ENCODE measurements at regions not wholly inside any gene's neighbourhood (a gene's known extent, or its start where the extent isn't known, plus 50 kb on each side); places are given as distances from the start of the nearest gene placed in this dataset.

DNA sequence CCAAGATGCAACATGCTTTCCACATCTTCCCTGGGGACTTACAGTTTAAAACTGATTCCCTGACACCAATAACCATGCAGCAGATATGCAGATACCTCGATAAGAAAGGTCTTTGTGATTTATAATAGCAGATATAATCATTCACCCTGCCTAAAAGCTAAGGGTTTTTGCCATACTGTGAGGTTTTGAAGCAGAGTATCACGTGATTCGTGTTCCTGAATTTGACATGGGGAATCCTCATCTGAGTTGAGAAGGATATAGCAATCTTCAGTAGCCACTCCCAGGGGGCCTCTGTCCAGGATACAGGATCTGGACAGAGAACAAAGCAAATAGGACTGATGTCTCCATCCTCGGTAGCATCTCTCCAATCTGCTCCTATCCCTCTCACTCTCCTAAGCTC, 79.1 kb upstream of the SDK2 start:
- DNase-seq (ENCODE audit: low spot score), result no peak

DNA sequence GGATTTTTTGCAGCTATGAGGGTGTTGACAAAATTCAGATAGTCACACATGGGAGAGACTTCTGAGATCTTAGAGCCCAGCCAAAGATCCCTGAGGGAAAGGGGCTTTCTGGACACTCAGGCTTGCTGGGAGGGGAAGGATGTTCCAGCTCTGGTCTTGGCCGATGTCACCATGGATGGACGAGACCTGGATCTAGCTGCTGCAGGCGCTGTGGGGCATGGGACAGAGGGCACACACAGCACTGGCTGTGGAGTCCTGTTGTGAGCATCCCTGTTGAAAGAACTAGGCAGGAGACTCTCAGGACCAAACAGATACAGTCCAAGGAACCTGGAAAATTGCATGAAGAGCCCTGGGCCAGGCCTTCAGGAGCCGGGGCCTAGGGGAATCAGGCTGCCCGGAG, 80.1 kb upstream of the SDK2 start:
- no peak for DNase-seq (ENCODE audit: low spot score)

DNA sequence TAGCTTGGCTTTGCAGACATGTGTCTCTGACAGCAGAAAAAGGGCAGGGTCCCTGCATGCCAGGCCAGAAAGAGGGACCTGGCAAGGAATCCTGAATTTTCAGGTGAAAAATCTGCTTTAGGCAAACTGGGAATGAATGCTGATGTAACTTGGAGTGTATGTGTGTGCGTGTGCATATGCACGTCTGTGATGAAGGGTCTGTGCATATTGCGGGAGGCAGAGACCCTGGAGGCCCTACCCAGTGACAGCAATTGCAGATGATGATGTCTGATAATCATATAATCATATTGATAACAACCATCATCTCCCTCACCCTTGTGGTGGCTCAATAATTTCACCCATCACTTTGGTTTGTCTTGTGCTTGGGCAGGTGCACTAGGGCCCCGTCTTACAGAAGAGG, 80.7 kb upstream of the SDK2 start:
- no peak for DNase-seq (ENCODE audit: low spot score)

DNA sequence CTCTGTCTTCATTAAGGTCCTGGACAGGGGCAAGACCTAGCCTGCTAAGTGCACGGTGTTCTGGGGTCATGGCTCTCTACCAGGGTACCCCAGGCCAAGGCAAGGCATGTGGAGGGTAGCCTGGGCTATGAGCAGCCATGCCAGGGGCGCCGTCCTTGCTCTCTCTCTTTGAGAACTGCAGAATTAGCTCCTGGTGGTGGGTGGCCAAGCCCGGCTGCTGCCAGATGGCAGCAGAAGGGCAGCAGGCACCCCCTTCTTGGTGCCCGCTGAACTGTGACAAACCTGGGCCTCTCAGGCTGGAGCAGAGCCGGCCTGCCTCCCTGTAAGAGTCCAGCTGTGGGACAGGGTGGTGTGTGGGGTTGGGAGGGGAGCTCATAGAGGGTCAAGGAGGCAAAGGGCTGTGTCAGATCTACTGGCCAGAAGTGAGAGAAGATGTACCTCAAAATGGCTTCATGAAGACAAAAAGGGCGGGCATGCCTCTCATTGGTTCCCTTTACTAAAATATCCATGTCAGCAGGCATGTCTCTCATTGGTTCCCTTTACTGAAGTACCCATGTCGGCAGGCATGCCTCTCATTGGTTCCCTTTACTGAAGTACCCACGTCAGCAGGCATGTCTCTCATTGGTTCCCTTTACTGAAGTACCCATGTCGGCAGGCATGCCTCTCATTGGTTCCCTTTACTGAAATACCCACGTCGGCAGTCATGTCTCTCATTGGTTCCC, 81.7 kb upstream of the SDK2 start:
- no peak for DNase-seq (ENCODE audit: low spot score)

DNA sequence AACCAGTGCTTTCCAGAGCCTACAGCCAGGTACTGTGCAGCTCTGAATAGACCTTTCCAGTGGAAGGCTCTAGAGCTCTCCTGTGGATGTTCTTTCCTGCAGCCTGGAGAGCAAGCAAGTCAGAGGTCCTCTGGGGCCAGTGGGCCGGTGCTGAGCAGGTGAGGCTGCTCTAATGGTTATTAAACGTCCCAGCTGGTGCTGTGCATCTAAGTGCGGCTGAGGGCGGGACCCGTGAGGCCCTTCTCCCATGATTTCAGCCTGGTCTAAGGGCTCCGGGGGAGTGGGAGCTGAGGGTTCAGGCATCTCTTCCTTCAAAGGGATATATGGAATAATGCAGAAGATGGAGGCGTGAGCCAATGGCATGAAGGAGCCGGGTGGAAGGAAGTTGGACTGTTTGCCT, 83.7 kb upstream of the SDK2 start:
- no peak for DNase-seq (ENCODE audit: low spot score)

DNA sequence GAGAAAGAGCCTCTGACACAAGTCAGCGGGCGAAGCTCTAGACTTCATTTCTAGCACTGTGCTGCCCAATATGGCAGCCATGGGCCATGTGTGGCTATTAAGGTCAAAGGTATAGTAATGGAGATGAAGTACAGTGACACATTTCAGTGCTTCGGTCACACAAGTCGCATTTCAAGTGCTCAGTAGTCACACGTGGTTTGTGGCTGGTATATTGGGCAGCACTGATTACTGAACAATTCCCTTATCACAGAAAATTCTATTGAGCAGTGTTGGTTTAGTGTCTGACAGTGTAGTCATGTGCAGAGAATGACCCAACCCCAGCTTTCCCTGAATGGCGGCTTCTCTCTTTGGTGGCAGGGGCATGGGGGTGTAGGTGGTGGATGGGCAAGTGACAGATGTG, 84.9 kb upstream of the SDK2 start:
- DNase-seq (ENCODE audit: low spot score), result no peak

DNA sequence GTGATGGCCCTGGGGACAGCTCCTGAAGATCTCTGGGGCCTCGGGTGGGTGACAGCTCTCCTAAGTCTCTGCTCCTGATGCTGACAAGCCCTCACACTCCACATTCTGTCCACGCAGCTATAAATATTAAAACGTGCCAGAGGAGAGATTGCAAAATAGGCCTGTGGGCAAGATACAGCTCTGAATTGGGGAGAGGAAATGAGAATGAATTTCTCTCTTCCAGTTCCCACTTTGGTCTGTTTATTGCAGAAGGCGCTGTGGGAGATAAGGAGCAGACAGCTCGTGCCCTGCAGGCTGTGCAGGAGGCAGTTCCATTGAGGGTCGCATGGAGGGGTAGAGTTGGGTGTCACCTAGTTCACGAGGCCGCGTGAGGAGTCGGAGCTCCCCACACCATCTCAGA, 87.5 kb upstream of the SDK2 start:
- no peak for DNase-seq (ENCODE audit: low spot score)

DNA sequence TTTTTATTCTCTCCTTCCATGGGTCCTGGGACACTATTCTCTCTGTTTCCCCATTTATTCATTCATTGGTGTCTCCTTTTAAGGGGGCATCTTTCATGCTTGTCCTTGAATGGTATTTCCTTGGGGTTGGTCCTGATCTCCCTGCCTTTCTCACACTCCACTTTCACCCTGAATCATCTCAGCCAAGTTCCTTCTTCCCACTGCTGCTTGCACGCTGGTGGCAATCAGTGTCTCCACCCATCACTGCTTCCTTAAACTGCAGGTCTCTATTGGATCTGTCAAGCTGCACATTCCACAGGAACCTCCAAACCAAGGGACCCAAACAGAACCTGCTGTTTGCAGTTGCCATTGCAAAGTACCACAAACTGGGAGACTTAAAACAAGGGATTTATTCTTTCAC, 89.3 kb upstream of the SDK2 start:
- DNase-seq (ENCODE audit: low spot score), result no peak

DNA sequence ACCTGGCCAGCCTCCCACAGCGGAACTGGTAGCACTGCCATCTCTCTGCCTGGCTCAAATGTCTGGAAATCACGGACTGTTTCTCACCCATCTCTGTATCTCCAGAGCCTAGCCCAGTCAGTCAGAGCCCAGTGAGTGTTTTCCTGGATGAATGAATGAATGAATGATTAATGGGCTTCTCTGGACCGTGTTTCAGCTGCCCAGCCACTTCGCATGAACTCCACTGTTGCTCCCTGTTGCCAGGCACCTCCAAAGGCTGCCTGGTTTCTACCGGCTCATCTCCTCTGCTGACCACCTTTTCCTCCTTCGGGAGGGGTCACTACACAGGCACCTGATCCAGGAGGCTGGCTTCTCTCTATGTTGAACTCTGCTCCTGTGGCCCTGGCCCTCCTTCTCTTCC, 91.0 kb upstream of the SDK2 start:
- no peak for DNase-seq (ENCODE audit: low spot score)

DNA sequence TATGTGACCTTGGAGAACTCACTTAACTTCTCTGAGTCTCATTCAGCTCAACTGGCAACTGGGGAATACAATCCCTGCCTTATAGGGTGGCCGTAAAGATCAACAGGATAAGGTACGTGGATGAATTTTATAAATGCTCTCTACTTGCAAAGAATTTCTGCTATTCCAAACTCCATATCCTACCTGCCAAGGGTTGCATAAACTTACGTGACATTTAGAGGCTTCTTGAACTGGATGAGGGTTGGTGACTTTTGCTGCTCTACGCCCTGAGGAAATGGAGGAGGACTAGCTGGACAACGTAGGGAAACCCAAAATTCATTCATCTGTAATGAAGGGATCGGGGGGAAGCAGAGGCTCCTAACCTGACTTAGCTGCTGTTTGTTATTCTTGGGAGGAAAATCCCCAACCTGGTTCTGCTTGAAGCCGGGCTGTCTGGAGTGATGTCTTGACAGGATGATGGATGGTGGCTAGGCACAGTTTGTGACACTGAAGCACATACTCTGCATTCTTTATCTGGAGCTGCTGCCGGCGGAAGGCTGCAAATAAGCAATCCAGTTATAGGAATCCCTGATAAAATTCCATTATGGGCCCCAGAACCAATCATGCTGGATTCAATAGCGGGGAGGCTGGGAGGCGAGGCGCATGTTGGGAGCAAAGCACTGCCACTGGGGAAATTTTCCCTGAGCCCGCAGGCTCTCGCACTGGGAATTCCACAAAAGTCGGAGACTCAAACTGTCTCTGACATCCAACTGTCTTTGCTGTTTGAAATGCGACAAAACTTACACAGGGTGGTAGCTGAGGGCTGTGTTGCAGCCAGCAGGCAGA, 94.7 kb upstream of the SDK2 start:
- DNase-seq (ENCODE audit: low spot score), result no peak

DNA sequence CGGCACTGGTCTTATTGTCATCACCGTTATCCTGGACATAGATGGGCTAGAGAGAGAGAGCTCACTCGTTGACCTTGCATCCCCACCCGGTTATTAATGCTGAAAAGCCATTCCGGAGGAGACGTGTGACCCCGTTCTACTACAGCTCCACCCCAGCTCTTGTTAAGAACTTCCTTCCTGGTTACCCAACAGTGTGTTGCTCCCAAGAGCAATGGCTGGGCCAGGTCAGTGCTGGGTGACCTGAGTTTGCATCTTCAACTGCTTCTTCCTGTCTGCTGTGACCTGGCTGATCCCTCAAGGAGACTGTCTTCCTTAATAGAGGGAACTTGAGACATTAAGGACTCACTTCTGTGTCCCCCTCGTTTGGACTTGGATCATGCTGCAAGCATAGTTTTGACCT, 96.1 kb upstream of the SDK2 start:
- no peak for DNase-seq (ENCODE audit: low spot score)

DNA sequence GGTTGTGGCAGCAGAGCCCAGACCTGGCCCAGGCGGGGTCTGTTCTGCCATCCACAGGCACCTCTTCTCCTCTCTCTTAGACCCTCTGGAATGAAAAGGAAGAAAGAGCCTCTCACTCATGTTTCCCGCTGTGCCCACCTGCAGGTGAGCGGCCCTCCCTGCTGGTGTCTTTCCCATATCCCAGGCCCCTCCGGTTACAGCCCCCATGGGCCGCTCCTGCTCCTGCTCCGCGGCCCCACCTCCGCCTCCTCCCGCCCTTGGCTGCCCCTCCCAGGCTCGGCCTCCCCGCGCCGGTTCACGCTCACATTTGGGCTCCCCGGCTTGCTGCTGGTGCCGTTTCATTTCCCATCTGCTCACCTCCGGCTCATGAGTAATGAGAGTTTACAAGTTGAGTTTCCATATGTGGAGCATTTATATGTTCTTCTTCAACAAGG, 98.7 kb upstream of the SDK2 start:
- DNase-seq (ENCODE audit: low spot score), result no peak

DNA sequence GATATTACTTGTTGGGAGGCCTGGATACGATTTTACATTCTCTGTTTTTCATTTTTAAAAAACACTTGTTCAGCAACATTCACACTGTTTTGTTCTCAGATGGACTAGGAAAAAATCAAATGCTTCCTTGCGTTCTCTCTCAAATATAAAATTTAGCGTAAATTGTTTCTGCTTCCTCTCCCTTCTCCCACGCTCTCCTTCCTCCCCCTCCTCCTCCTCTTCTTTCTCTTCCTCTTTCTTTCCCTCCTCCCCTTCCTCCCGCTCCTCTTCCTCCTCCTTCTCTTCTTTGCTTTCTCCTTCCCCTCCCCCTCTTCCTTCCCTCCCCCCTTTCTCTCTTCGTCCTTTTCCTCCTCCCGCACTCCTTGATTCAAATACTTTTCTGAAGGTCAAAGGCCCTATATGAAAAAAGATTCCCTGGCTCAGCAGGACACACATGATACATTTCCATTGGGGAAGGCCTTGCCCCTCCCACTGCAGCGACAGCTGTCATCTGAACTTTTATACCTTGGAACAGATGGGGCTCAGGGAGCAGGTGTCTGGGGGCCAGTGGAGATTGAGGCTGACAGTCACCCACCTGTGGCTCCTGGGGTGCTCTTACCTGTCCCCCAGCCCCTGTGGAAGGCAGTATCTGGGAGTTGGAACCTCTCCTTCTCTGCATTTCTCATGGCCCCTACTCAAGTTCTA, 99.4 kb upstream of the SDK2 start:
- no peak for DNase-seq (ENCODE audit: low spot score)

DNA sequence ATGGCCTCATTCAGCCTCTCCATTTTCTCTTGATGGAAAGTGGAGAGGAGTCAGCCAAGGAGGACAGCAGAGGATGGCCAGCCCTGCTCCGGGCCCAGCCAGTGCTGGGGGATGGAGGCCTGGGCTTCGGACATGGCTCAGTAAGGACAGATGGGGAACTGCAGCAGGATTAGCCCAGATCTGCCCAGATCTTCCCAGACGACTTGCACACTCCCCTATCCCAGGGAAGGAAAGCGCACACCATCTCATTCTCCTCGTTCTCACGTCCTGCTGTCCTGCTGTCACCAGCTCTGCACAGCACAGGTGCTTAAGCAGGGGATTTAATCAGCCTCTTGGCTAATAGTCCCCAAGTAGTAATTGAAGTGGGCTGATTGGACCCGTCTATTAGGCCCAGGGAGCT, 100.2 kb upstream of the SDK2 start:
- no peak for DNase-seq (ENCODE audit: low spot score)

DNA sequence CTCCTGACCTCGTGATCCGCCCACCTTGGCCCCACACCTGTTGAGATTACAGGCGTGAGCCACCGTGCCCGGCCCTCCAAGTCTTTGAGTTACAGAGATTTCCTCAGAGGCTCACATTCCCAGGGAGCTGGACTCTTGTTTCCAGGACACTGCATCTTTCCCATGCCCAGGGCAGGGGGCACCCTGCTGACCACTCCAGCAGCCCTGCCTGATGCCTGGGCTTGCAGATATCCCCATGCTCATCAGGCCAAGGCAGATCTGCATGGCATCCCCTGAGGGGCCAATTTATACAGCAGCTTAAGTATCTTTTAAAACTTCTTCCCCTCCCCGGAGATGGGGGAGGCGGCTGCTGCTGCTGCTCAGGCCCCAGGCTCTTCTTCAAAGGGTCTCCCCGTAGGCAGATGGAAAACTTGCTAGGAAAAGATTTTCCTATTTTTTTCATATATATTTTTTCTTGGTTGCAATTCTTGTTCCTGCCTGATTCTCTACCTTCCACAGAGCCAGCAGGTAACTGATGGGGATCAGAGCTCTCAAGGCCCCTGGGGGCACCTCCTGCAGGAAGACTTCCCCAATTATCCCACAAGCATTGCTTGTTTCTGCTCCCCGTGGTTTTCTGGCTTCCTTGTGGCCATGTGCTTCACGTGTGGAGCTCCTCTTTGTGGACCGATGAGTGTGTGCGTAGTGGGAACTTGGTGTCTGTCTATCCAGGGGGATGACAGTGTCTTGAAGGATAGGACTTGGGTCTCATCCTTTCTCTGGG, 102.2 kb upstream of the SDK2 start:
- DNase-seq (ENCODE audit: low spot score), result no peak

DNA sequence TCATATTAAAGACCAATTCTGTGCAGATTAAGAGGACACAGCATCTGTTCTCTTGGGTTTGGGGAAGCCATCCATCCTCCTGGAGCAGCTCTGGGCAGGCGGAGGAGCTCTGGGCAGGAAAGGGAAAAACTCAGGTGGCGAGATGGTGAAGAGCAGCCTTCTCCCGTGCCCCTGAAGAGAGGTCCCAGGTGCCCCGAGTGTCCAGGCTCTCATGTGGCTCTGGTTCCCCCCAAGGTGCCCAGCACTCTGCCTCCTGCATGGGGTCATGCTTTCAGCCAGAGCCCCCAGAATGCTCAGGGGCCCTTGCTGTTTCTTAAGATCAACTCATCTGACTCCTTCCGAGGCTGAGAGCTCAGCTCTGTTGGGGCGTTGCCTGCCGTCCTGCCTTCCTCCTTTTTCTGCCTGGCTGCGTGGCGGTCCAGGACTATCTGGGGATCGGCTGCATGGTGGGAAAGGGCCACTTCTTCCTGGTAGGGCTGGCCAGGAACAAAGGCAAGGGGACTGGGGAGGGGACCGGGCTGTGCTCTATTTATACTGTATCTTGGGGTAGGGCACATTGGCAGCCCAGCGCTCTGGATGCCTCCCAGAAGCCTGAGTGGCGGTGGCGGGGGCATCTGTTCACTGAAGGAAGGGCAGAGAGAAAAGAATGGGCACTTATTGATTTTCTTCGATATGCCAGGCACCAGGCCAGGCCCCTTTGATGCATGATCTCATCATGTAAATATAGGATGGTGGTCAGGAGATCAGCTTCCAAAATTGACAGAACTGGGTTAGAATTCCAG, 103.2 kb upstream of the SDK2 start:
- no peak for DNase-seq (ENCODE audit: low spot score)

DNA sequence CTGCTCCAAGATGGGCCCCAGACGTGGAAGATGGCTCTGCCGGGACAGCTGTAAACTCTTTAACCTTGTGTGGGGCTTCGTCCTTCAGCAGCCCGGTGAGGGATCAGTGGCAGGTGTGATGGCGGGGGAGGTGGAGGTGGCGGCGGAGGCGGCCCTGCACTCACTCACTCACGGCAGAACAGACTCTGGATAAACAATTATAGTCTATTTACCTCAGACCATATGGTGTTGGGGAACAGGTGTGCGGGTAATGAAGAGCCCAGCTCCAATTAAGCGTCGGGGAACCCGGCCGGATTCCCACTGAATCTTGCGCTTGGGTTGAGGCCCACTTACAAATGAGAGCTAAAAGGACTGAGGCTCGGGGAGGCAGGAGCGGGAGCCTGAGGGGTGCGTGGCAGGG, 104.3 kb upstream of the SDK2 start:
- DNase-seq (ENCODE audit: low spot score), result no peak

DNA sequence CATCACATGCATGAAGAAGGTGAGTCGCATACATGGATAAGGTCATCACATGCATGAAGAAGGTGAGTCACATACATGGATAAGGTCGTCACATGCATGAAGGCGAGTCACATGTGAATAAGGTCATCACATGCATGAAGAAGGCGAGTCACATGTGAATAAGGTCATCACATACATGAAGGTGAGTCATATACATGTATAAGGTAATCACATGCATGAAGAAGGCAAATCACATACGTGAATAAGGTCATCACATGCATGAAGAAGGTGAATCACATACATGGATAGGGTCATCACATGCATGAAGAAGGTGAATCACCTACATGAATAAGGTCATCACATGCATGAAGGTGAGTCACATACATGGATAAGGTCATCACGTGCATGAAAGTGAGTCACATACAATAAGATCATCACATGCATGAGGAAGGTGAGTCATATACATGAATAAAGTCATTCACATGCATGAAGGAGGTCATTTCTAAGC, 105.1 kb upstream of the SDK2 start:
- no peak for DNase-seq (ENCODE audit: low spot score)

DNA sequence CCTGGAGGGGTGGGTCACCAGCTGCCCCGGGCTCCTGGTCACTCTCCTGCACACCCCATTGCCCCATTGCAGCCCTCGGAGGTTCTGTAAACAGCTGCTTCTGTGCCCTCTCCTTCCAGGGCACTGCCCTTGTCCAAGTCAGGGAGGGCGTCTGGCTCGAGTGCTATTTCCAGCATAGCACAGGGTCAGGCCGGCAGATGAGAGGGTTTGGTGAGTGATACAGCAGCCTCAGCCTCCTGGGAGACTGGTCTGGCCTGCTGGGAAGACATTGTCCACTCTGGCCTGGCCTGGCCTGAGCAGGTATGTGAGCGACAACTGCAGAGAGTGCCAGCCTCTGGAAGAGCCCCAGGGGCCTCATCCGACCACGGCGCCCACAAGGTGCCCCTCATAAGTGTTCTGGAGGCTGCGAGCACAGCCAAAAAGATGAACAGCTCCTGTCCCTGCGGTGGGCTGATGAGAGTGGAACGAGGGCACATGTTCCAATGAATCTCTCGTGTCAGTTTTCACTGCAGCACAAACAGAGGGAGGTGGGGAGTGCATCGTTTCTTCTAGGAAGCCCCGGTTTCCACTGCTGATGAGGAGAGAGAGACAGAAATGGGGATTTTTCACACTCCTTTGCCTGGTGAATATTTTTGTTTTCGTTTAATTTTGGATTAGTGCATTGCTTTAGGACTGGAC, 105.8 kb upstream of the SDK2 start:
- DNase-seq (ENCODE audit: low spot score), result no peak

DNA sequence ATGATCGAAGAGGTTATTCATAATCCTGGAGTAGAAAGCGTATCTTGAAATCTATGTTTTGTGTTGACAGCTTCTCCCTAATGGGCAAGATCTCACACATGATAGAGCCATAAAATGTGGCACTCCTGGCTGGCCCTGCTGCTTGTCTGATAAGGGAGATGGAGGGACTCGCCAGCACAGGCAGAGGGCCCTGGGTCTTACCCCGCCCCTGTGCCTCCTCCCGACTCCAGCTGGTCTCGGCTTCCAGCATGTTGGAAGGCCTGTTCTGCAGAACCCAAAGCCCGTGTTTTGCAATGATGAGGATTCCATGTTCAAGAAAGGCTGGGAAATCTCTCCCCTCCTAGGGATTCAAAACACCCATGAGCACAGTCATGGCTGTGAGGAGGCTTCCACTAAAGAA, 106.7 kb upstream of the SDK2 start:
- no peak for DNase-seq (ENCODE audit: low spot score)
